SH-SY5Y (cell line): ENCODE measurements at regions not wholly inside any gene's neighbourhood (a gene's known extent, or its start where the extent isn't known, plus 50 kb on each side); places are given as distances from the start of the nearest gene placed in this dataset.

Source experiments
- GATA2 ChIP-seq: IDR thresholded peaks from 2 replicates; pipeline ENCODE4 v1.6.1; 2011; ENCODE audit warnings: mild to moderate bottlenecking, low read depth, low read length
- GATA3 ChIP-seq: IDR thresholded peaks from 2 replicates; pipeline ENCODE4 v1.6.1; 2011; ENCODE audit warnings: low read depth, mild to moderate bottlenecking, low read length, moderate library complexity

GRCh38 chr10:56698506-56698905, 337.4 kb upstream of the ZWINT start:
- TF ChIP-seq GATA2 (no peak), GATA3 (no peak)
